ENCODE measurements at regions not wholly inside any gene's neighbourhood (a gene's known extent, or its start where the extent isn't known, plus 50 kb on each side); places are given as distances from the start of the nearest gene placed in this dataset.

DNA sequence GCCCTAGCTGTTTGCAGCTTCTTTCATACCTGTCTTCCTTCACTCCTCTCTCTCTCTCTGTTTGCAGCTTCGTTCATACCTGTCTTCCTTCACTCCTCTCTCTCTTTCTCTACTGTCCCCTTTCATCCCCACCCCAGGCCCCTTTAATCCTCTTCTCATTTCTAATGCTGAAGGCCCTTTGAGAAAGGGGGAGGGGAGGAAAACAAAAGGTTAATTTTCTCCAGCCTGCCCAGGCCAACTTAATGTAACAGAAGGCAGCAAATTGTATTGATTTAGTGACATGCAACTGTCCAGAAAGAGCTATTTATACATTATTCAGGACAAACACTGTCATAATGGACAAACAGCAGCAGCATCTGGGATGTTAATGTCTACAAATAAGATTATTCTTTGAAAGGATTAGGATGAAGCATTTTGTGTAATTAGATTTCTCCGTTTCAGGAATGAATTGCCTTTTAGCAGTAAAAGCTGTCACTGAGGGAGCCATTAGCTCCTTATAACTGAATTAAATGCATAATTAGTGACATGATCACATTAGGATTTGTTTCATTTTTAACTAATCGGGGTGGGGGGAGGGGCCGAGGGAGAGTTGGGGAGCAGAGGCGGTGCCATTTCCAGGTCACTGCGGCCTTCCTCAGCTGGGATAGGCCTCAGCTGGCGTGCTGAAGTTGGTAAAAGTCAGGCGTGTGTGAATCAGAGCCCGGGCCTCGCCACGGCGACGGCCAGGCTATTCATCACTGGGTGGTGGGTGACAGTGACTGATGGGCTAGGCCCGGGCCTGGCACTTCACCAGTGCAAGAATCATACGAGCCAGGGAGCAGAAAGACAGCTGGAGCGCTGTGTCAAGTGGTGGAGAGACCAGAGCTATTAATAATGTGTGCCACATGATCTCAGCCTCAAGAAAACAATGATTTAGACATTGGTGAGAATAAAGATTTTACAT lies 174.5 kb downstream of the NKX6-1 start:
- Mint-ChIP-seq H3K27me3 (ENCODE audit: low read depth) (no peaks in the 10 kb centered on the region; the same call in 1 of the 2 replicates), H3K4me3 (peak overlapping the region; percentile 7 to 25; a peak in 3 of 5 replicates), H3K4me1 (peaks cover 42 to 43% of the 10 kb centered on the region in 2 experiments), H3K9me3 (no peaks in the 10 kb centered on the region; a peak in 1 of 5 replicates), H3K27ac (peak overlapping the region in 2 of 3 experiments; percentile 68 to 93; a peak in 4 of 7 replicates), H3K36me3 (ENCODE audit: insufficient read depth in 1 of 3, low read depth in 3 of 3) (0 out of 7 replicates have a peak, but pooled peaks cover 0 to 6% (median 0%) of the 10 kb centered on the region in 3 experiments)
- Histone ChIP-seq H3K23ac (ENCODE audit: insufficient read length, low read depth, low read length) (no peak overlapping the region), H3K23me2 (ENCODE audit: insufficient read length, low read depth, low read length, poor library complexity, severe bottlenecking) (no peaks in the 10 kb centered on the region), H3K27me3 (ENCODE audit: insufficient read depth, low read length) (no peaks in the 10 kb centered on the region), H3T11ph (ENCODE audit: low read length) (no peak overlapping the region), H3K18ac (ENCODE audit: insufficient read length, low read depth, low read length) (no peak overlapping the region), H2BK12ac (ENCODE audit: insufficient read length, low read depth, low read length) (no peak overlapping the region), H2BK5ac (ENCODE audit: insufficient read length, low read length) (no peak overlapping the region), H4K20me1 (ENCODE audit: control insufficient read depth, insufficient read depth, insufficient read length) (no peaks in the 10 kb centered on the region), H3K79me2 (ENCODE audit: insufficient read depth, low read length) (no peaks in the 10 kb centered on the region), H3K4me2 (ENCODE audit: insufficient read depth, insufficient read length, low read length) (no peak overlapping the region), H2AFZ (ENCODE audit: low read length) (no peak overlapping the region), H4K8ac (replicated peaks; ENCODE audit: insufficient read length, low read depth, low read length) (no peak overlapping the region), H2BK120ac (ENCODE audit: low read depth, low read length, poor library complexity, severe bottlenecking) (no peak overlapping the region), H3K4ac (ENCODE audit: low read depth, low read length) (no peak overlapping the region), H2AK5ac (ENCODE audit: insufficient read length, low read length) (no peak overlapping the region), H4K91ac (ENCODE audit: insufficient read length, low read depth, low read length) (no peak overlapping the region), H3K9ac (ENCODE audit: extremely low read depth, insufficient read length, low read length) (no peak overlapping the region), H2BK15ac (ENCODE audit: low read depth, low read length) (no peak overlapping the region), H4K5ac (ENCODE audit: insufficient read length, low read depth, low read length) (no peak overlapping the region), H3K27ac (ENCODE audit: insufficient read length, low read depth, low read length) (no peak overlapping the region), H3K4me1 (ENCODE audit: insufficient read depth, low read length) (peaks cover 3% of the 10 kb centered on the region; the same call in 1 of the 2 replicates), H2BK20ac (ENCODE audit: low read depth, low read length, poor library complexity, severe bottlenecking) (no peak overlapping the region), H3K56ac (ENCODE audit: insufficient read length, low read depth, low read length) (no peak overlapping the region), H3K9me3 (ENCODE audit: control insufficient read depth, low read depth, low read length) (no peaks in the 10 kb centered on the region), H3K14ac (ENCODE audit: insufficient read depth, low read length) (peak overlapping the region; percentile 63; the same call in 1 of the 2 replicates), H3K79me1 (ENCODE audit: insufficient read depth, low read depth, low read length, poor library complexity, severe bottlenecking) (no peaks in the 10 kb centered on the region)
- WGBS (ENCODE audit: extremely low coverage, insufficient read length, low lambda C conversion rate) = no CpG with 5 or more reads among the region's 16 CpGs
- TF ChIP-seq, protein P1, sequence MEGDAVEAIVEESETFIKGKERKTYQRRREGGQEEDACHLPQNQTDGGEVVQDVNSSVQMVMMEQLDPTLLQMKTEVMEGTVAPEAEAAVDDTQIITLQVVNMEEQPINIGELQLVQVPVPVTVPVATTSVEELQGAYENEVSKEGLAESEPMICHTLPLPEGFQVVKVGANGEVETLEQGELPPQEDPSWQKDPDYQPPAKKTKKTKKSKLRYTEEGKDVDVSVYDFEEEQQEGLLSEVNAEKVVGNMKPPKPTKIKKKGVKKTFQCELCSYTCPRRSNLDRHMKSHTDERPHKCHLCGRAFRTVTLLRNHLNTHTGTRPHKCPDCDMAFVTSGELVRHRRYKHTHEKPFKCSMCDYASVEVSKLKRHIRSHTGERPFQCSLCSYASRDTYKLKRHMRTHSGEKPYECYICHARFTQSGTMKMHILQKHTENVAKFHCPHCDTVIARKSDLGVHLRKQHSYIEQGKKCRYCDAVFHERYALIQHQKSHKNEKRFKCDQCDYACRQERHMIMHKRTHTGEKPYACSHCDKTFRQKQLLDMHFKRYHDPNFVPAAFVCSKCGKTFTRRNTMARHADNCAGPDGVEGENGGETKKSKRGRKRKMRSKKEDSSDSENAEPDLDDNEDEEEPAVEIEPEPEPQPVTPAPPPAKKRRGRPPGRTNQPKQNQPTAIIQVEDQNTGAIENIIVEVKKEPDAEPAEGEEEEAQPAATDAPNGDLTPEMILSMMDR (conservative IDR thresholded peaks at IDR 0.05) = no peak
- no peak for DNase-seq
